ENCODE measurements at regions not wholly inside any gene's neighbourhood (a gene's known extent, or its start where the extent isn't known, plus 50 kb on each side); places are given as distances from the start of the nearest gene placed in this dataset.
"Not testable (repeated sequence)": the region's sequence is repeated elsewhere in the genome, so short reads cannot be mapped to it uniquely, and the experiment has no call there.

DNA sequence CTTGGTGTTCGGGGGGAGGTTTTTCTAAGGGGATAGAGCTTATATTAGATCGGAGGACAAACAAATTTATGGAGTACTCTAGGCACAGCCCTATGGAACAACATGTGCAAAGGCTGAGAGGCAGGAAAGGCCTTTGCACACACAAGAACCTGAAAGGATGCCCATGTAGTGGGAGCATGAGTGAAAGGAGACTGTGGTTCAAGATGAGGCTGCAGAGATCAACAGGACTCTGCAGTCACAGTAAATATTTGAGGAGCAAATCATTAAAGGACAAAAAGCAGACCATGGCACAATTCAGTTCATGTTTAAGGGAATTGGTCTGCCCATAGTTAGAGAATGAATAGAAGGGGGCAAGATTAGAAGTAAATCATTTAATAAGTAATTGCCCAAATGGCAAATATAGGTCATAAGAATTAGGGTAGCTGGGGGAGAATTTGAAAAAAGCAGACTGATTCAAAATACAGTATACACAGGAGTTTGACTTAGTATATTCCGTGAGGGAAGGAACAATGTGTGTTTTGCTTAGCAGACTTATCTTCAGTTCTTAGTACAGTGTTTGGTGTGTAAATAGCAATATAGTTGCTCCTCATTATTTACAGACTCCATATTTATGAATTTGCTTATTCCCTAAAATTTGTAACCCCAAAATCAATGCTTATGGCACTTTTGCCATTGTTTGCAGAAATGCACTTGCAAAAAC, 268.1 kb downstream of the SEC16B start:
- no peaks in the 10 kb centered on the region for H3K36me3 ChIP-seq (ENCODE audit: control insufficient read depth, insufficient read depth, low read length)
- DNase-seq (ENCODE audit: low read depth, low spot score), result no peak
- H3K4me3 ChIP-seq (ENCODE audit: low read length), result no peak overlapping the region
- no peaks in the 10 kb centered on the region for H3K9me3 ChIP-seq (ENCODE audit: control insufficient read depth, insufficient read depth, low read length)
- H3K27me3 ChIP-seq (ENCODE audit: control insufficient read depth, insufficient read depth, low read length), result no peaks in the 10 kb centered on the region
- no peak overlapping the region for H3K27ac ChIP-seq (ENCODE audit: low read length)
- 100% methylated on average over 1 of the region's 3 CpGs for WGBS (ENCODE audit: insufficient coverage, insufficient read length)
- H3K4me1 ChIP-seq (ENCODE audit: control insufficient read depth, insufficient read depth, low read length), result peaks cover 2% of the 10 kb centered on the region; the same call in 1 of the 2 replicates

DNA sequence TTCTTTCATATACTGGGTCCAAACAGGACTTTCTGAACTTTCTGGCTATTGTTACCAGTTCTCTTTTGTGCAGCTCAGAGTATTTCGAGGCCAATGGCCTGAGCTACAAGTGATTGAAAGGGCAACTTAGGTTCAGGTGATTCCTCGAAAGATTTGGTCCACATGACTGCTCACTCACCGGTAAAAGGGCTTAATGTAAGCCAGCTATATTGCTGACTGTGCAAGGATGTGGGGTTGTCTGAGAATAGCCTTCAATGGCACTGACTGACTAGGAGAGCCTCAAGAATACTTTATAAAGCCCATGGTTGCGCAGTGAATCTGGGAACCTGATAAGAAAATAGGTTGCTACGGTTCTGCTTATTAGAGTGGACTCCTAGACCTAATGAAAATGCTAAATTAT, 269.0 kb downstream of the SEC16B start:
- DNase-seq (ENCODE audit: low read depth, low spot score), result no peak
- Histone ChIP-seq H3K9me3 (ENCODE audit: control insufficient read depth, insufficient read depth, low read length) (no peaks in the 10 kb centered on the region), H3K4me3 (ENCODE audit: low read length) (no peak overlapping the region), H3K27me3 (ENCODE audit: control insufficient read depth, insufficient read depth, low read length) (no peaks in the 10 kb centered on the region), H3K36me3 (ENCODE audit: control insufficient read depth, insufficient read depth, low read length) (no peaks in the 10 kb centered on the region), H3K27ac (ENCODE audit: low read length) (no peak overlapping the region), H3K4me1 (ENCODE audit: control insufficient read depth, insufficient read depth, low read length) (peaks cover 1% of the 10 kb centered on the region; the same call in 1 of the 2 replicates)
- WGBS (ENCODE audit: insufficient coverage, insufficient read length), result no CpG with 5 or more reads among the region's 5 CpGs

DNA sequence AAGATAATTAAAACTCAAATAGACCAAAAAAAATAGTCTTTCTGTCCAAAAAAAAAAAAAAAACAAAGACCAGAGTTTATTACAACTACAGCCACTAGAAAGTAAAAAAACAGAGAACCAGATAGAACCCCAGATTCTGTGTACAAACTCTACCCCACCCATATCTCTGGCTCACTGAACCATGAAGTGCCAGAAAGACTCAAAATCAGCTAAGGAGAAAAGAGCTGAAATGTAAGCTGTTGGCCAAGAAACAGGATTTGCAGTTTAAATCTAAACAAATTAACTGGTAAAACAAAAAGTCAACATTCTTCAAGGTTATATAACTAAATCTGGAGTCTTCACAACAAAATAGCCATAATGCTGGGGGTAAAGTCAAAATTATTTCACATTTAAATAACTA, 278.9 kb downstream of the SEC16B start:
- Histone ChIP-seq H3K4me1 (ENCODE audit: control insufficient read depth, insufficient read depth, low read length) (no peaks in the 10 kb centered on the region), H3K4me3 (ENCODE audit: low read length) (no peak overlapping the region), H3K27me3 (ENCODE audit: control insufficient read depth, insufficient read depth, low read length) (no peaks in the 10 kb centered on the region), H3K36me3 (ENCODE audit: control insufficient read depth, insufficient read depth, low read length) (no peaks in the 10 kb centered on the region), H3K9me3 (ENCODE audit: control insufficient read depth, insufficient read depth, low read length) (no peaks in the 10 kb centered on the region), H3K27ac (ENCODE audit: low read length) (no peak overlapping the region)
- DNase-seq (ENCODE audit: low read depth, low spot score), result no peak

DNA sequence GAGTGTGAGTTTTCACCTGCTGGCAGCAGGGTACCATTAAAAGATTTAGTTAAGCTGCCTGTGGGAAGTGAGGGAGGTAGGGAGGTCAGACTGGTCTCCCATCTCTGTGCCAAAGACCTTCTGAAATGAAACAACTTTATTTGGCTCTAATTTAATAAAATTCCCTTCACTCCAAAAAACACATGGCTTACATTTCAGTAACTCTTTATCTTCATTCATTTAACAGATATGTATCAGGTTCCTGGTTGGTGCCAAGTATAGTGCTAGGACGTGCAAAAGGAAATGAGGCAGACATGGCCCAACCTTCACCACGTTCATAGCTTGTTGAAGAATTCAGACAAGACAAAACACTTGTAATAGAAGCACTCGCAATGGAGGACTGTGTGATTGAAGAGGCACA, 282.3 kb downstream of the SEC16B start:
- H3K9me3 ChIP-seq (ENCODE audit: control insufficient read depth, insufficient read depth, low read length), result no peaks in the 10 kb centered on the region
- no peak for DNase-seq (ENCODE audit: low read depth, low spot score)
- no peak overlapping the region for H3K27ac ChIP-seq (ENCODE audit: low read length)
- no CpG with 5 or more reads among the region's 3 CpGs for WGBS (ENCODE audit: insufficient coverage, insufficient read length)
- H3K4me1 ChIP-seq (ENCODE audit: control insufficient read depth, insufficient read depth, low read length), result no peaks in the 10 kb centered on the region
- H3K4me3 ChIP-seq (ENCODE audit: low read length), result no peak overlapping the region
- no peaks in the 10 kb centered on the region for H3K27me3 ChIP-seq (ENCODE audit: control insufficient read depth, insufficient read depth, low read length)
- no peaks in the 10 kb centered on the region for H3K36me3 ChIP-seq (ENCODE audit: control insufficient read depth, insufficient read depth, low read length)

DNA sequence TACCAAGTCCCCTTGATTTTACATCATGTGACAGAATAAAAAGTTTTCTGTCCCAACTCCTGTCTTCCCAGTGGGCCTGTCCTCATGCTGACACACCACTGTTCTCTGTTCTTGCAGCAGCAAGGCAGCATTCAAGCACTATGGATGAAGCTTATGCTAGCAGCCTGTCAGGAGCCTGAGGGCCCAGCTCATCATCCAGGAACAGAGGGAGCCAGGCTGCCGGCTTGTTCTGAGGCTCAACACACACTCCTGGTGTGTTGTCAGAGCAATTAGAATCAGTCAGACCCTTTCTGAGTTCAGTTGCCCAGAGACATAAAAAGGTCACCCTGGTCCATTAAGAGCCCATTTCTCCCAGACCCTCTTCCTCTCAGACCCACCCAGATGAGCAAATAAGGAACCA, 282.9 kb downstream of the SEC16B start:
- H3K27me3 ChIP-seq (ENCODE audit: control insufficient read depth, insufficient read depth, low read length), result no peaks in the 10 kb centered on the region
- DNase-seq (ENCODE audit: low read depth, low spot score), result no peak
- H3K27ac ChIP-seq (ENCODE audit: low read length), result no peak overlapping the region
- no peaks in the 10 kb centered on the region for H3K9me3 ChIP-seq (ENCODE audit: control insufficient read depth, insufficient read depth, low read length)
- H3K4me1 ChIP-seq (ENCODE audit: control insufficient read depth, insufficient read depth, low read length), result no peaks in the 10 kb centered on the region
- H3K4me3 ChIP-seq (ENCODE audit: low read length), result no peak overlapping the region
- no CpG with 5 or more reads among the region's 1 CpG for WGBS (ENCODE audit: insufficient coverage, insufficient read length)
- no peaks in the 10 kb centered on the region for H3K36me3 ChIP-seq (ENCODE audit: control insufficient read depth, insufficient read depth, low read length)

DNA sequence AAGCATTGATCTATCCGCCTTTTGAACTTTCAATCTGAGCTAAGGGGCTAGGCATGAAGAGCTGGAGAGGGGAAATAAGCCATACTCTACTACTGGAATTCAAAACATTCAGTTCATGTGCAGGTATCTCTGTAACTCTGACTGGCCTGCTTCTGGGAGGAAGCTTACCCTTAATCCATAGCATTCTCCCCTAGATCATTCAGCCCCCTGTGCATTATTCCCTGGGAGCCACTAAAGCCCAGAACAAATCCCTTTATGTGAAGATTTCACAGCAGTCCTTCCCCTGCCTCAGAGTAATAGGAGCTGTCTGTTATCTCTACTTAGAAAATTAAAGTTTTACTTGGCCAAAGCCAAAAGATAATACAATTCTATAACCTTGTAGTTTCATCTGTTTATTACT, 300.7 kb downstream of the SEC16B start:
- no peaks in the 10 kb centered on the region for H3K36me3 ChIP-seq (ENCODE audit: control insufficient read depth, insufficient read depth, low read length)
- H3K9me3 ChIP-seq (ENCODE audit: control insufficient read depth, insufficient read depth, low read length), result no peaks in the 10 kb centered on the region
- H3K27ac ChIP-seq (ENCODE audit: low read length), result no peak overlapping the region
- WGBS (ENCODE audit: insufficient coverage, insufficient read length), result no CpG with 5 or more reads among the region's 1 CpG
- no peaks in the 10 kb centered on the region for H3K27me3 ChIP-seq (ENCODE audit: control insufficient read depth, insufficient read depth, low read length)
- DNase-seq (ENCODE audit: low read depth, low spot score), result no peak
- no peaks in the 10 kb centered on the region for H3K4me1 ChIP-seq (ENCODE audit: control insufficient read depth, insufficient read depth, low read length)
- no peak overlapping the region for H3K4me3 ChIP-seq (ENCODE audit: low read length)

DNA sequence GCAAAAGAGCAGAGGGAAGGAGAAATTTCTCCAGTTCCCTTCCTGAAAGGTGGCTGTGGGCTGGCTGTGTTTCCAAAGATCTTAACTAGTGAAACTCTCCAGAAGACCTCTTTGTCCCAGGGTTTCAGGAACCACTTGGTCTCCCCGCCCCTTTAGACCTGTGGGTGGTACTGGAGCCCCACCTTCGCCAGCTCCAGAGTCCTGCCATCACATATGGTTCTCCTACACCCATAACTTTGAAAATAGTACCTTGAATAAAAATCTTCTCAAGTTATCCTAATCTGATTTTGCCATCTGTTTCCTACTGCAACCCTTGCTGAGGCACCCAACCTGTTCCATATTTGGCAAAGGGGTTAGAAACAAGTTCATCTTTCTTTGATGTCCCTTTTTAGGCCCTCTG, 303.9 kb downstream of the SEC16B start:
- H3K4me1 ChIP-seq (ENCODE audit: control insufficient read depth, insufficient read depth, low read length), result no peaks in the 10 kb centered on the region
- no peaks in the 10 kb centered on the region for H3K27me3 ChIP-seq (ENCODE audit: control insufficient read depth, insufficient read depth, low read length)
- no peak overlapping the region for H3K4me3 ChIP-seq (ENCODE audit: low read length)
- H3K27ac ChIP-seq (ENCODE audit: low read length), result no peak overlapping the region
- H3K36me3 ChIP-seq (ENCODE audit: control insufficient read depth, insufficient read depth, low read length), result no peaks in the 10 kb centered on the region
- no CpG with 5 or more reads among the region's 2 CpGs for WGBS (ENCODE audit: insufficient coverage, insufficient read length)
- DNase-seq (ENCODE audit: low read depth, low spot score), result no peak
- no peaks in the 10 kb centered on the region for H3K9me3 ChIP-seq (ENCODE audit: control insufficient read depth, insufficient read depth, low read length)

DNA sequence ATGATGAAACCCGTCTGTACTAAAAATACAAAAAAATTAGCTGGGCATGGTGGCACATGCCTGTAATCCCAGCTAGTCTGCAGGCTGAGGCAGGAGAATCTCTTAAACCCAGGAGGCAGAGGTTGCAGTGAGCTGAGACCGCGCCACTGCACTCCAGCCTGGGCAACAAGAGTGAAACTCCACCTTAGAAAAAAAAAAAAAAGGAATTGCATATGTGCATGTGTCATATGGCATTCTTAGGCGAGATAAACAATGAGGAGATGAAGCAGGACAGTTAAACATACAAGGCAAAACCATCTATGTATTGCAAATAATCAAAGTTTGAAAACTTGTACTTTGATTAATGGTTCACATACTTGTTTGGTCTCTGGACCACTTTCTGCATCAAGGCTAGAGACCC, 305.1 kb downstream of the SEC16B start:
- H3K27ac ChIP-seq (ENCODE audit: low read length); H3K4me3 ChIP-seq (ENCODE audit: low read length): not testable (repeated sequence)
- no CpG with 5 or more reads among the region's 4 CpGs for WGBS (ENCODE audit: insufficient coverage, insufficient read length)

DNA sequence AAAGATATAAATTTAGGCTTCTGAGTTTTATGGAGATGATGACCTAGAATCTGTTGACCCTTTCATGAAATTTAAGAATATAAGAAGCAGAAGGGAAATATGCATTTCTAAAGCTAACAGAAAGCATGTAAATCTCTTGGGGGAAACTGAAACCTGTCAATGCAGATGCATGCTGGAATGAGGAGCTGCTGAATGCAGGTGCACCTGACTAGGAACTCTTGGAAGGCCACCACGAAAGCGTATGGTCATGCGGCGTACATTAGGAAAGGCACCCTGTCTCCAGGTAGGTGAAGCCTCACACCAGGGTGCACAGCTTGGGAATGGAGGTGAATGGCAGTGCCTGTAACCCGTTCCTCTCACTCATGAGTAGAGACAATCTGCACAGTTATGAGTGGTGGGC, 309.7 kb downstream of the SEC16B start:
- Histone ChIP-seq H3K27ac (ENCODE audit: low read length) (no peak overlapping the region), H3K9me3 (ENCODE audit: control insufficient read depth, insufficient read depth, low read length) (peaks cover 2% of the 10 kb centered on the region; the same call in 1 of the 2 replicates), H3K4me3 (ENCODE audit: low read length) (no peak overlapping the region), H3K4me1 (ENCODE audit: control insufficient read depth, insufficient read depth, low read length) (no peaks in the 10 kb centered on the region), H3K36me3 (ENCODE audit: control insufficient read depth, insufficient read depth, low read length) (no peaks in the 10 kb centered on the region), H3K27me3 (ENCODE audit: control insufficient read depth, insufficient read depth, low read length) (no peaks in the 10 kb centered on the region)
- DNase-seq (ENCODE audit: low read depth, low spot score), result no peak
- no CpG with 5 or more reads among the region's 5 CpGs for WGBS (ENCODE audit: insufficient coverage, insufficient read length)

More for the DNA sequence above, 305.1 kb downstream of the SEC16B start:
- not testable (repeated sequence) for H3K36me3 ChIP-seq (ENCODE audit: control insufficient read depth, insufficient read depth, low read length); H3K27me3 ChIP-seq (ENCODE audit: control insufficient read depth, insufficient read depth, low read length); H3K4me1 ChIP-seq (ENCODE audit: control insufficient read depth, insufficient read depth, low read length); DNase-seq (ENCODE audit: low read depth, low spot score); H3K9me3 ChIP-seq (ENCODE audit: control insufficient read depth, insufficient read depth, low read length)

DNA sequence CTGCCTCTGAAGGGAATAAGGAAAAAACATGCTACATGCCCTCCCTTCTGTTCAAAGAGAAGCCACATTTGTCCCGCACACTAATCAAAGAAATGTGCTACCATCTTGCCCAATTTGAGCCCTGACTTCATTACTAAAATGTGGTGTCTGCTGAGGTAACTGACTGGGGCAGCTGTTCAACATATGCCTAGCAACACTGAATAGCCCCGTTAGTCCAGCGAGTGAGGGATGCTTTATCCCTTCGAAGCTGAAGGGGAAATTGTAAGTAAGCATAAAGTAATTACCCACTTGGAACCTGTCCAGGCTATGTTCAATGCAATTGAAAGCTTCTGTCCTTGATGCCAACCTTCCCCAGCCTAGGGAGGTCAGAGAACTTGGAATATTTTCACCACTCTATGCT, 310.6 kb downstream of the SEC16B start:
- H3K9me3 ChIP-seq (ENCODE audit: control insufficient read depth, insufficient read depth, low read length), result peaks cover 2% of the 10 kb centered on the region; the same call in 1 of the 2 replicates
- H3K4me3 ChIP-seq (ENCODE audit: low read length), result no peak overlapping the region
- no peaks in the 10 kb centered on the region for H3K27me3 ChIP-seq (ENCODE audit: control insufficient read depth, insufficient read depth, low read length)
- H3K27ac ChIP-seq (ENCODE audit: low read length), result no peak overlapping the region
- DNase-seq (ENCODE audit: low read depth, low spot score), result no peak
- no peaks in the 10 kb centered on the region for H3K4me1 ChIP-seq (ENCODE audit: control insufficient read depth, insufficient read depth, low read length)
- WGBS (ENCODE audit: insufficient coverage, insufficient read length), result no CpG with 5 or more reads among the region's 4 CpGs
- no peaks in the 10 kb centered on the region for H3K36me3 ChIP-seq (ENCODE audit: control insufficient read depth, insufficient read depth, low read length)

DNA sequence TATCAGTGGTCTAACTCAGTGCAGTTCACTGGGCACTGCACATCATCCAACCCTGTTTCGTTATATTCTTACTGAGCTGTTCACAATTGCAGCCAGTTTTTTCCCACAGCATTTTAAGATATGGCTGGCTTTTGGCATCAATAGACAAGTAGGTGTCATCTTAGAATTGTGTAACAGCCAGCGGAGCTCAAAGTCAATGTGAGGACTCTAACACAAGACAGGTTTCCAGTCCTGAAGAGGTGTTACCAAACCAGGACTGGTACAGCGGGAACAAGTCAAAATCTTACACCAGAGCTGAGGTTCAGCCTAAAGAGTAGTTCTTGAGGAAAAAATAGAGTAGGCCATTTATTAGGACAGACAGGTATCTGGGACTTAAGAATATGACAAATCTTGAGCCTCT, 313.3 kb downstream of the SEC16B start:
- DNase-seq (ENCODE audit: low read depth, low spot score), result no peak
- H3K4me1 ChIP-seq (ENCODE audit: control insufficient read depth, insufficient read depth, low read length), result no peaks in the 10 kb centered on the region
- no peak overlapping the region for H3K27ac ChIP-seq (ENCODE audit: low read length)
- H3K9me3 ChIP-seq (ENCODE audit: control insufficient read depth, insufficient read depth, low read length), result peaks cover 2% of the 10 kb centered on the region
- H3K4me3 ChIP-seq (ENCODE audit: low read length), result no peak overlapping the region
- WGBS (ENCODE audit: insufficient coverage, insufficient read length), result no CpG with 5 or more reads among the region's 3 CpGs
- H3K27me3 ChIP-seq (ENCODE audit: control insufficient read depth, insufficient read depth, low read length), result no peaks in the 10 kb centered on the region
- no peaks in the 10 kb centered on the region for H3K36me3 ChIP-seq (ENCODE audit: control insufficient read depth, insufficient read depth, low read length)
